ENCODE measurements at regions not wholly inside any gene's neighbourhood (a gene's known extent, or its start where the extent isn't known, plus 50 kb on each side); places are given as distances from the start of the nearest gene placed in this dataset.

DNA sequence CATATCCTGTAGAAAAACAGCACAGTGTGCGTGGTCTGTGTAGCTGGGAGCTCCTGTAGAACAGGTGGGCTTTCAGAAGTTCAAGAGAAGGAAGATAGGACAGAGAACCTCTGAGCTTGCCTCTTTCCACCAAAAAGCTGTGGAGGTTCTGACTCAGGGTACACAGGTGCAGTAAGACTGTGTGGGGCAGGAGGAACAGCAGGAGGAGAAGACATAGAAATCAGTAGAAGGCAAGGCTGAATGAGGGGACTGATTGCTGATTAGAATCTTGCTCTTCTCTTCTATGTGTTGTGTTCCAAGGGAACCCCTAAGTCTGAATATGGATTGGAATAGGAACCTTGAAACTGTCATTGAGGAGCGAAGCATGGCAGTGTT, 122.7 kb downstream of the AKAP11 start:
- H4K8ac ChIP-seq (ENCODE audit: extremely low read depth, insufficient read depth, low read length): no peak overlapping the region
- H3K56ac ChIP-seq (replicated peaks; ENCODE audit: insufficient read length, low read depth, low read length): no peak overlapping the region
- ChIA-PET CTCF (ENCODE audit: partially characterized antibody) (no interaction called here), POLR2A (ENCODE audit: partially characterized antibody) (no interaction called here)
- no peaks in the 10 kb centered on the region for H3K9me3 ChIP-seq (ENCODE audit: insufficient read depth in 2 of 2, low read depth in 1 of 2, low read length in 1 of 2)
- no peak for TF ChIP-seq HDAC6 (IDR thresholded peaks at IDR 0.05; ENCODE audit: low read depth, low read length)
- TF ChIP-seq KDM1A (IDR thresholded peaks at IDR 0.05; ENCODE audit: borderline replicate concordance, low read length): no peak
- TF ChIP-seq RXRA (IDR thresholded peaks at IDR 0.05; ENCODE audit: insufficient read depth, low read depth, low read length): no peak
- no peak overlapping the region for H2AK5ac ChIP-seq (ENCODE audit: low read depth, low read length)
- no peaks in the 10 kb centered on the region for H4K20me1 ChIP-seq (replicated peaks in 1 of 2; ENCODE audit: control insufficient read depth in 1 of 2, insufficient read depth in 2 of 2, low read length in 2 of 2)
- H3K14ac ChIP-seq (ENCODE audit: insufficient read length): no peak overlapping the region
- H4K5ac ChIP-seq (ENCODE audit: insufficient read length, low read depth, low read length): no peak overlapping the region
- H3K9ac ChIP-seq (replicated peaks in 1 of 4; ENCODE audit: extremely low read depth in 1 of 4, low read depth in 3 of 4, low read length in 3 of 4): no peak overlapping the region
- 96% methylated on average over 2 of the region's 2 CpGs; no CpG with 5 or more reads in 1 of the 2 experiments for WGBS, 2 experiments (ENCODE audit: extremely low coverage in 1 of 2, insufficient coverage in 1 of 2, insufficient read length in 1 of 2, insufficient replicate concordance in 2 of 2, low coverage in 1 of 2, low lambda C conversion rate in 2 of 2, missing lambda C conversion rate in 1 of 2)
- H3K79me1 ChIP-seq (ENCODE audit: low read depth, low read length): no peaks in the 10 kb centered on the region
- no peak overlapping the region for H3K4ac ChIP-seq (replicated peaks; ENCODE audit: insufficient read length, low read depth, low read length)
- H2BK15ac ChIP-seq (ENCODE audit: low read length): no peak overlapping the region
- no peak overlapping the region; the same call in 1 of the 2 replicates for H2BK20ac ChIP-seq (ENCODE audit: low read length)
- no peaks in the 10 kb centered on the region for H3K27me3 ChIP-seq (replicated peaks in 1 of 4; ENCODE audit: control insufficient read depth in 3 of 4, extremely low read depth in 1 of 4, insufficient read depth in 3 of 4, low read length in 3 of 4)
- H3K4me3 ChIP-seq (ENCODE audit: extremely low read depth in 1 of 4, insufficient read depth in 2 of 4, low read depth in 3 of 4, low read length in 4 of 4): no peak overlapping the region
- no peak for FAIRE-seq
- no peak overlapping the region for H2BK5ac ChIP-seq (ENCODE audit: low read depth, low read length)
- no peak overlapping the region for H3K18ac ChIP-seq (ENCODE audit: extremely low read depth, low read length)
- H2BK120ac ChIP-seq (replicated peaks; ENCODE audit: low read depth, low read length): no peak overlapping the region
- H4K91ac ChIP-seq (replicated peaks; ENCODE audit: insufficient read length, low read length): no peak overlapping the region
- no peaks in the 10 kb centered on the region for H3K36me3 ChIP-seq (ENCODE audit: control insufficient read depth in 2 of 4, insufficient read depth in 4 of 4, low read length in 3 of 4)
- H3K27ac ChIP-seq (ENCODE audit: low read depth, low read length): no peak overlapping the region
- no peak overlapping the region for H3K4me2 ChIP-seq (ENCODE audit: insufficient read depth in 1 of 2, low read depth in 2 of 2, low read length in 2 of 2)
- DNase-seq (ENCODE audit: low read depth in 1 of 2, low spot score in 2 of 2): no peak
- no peaks in the 10 kb centered on the region for H3K4me1 ChIP-seq (replicated peaks in 1 of 4; ENCODE audit: control insufficient read depth in 3 of 4, insufficient read depth in 4 of 4, low read length in 3 of 4)
- H2AFZ ChIP-seq (ENCODE audit: low read length): no peak overlapping the region
- H3K23me2 ChIP-seq (ENCODE audit: low read depth, low read length): no peaks in the 10 kb centered on the region
- no peak overlapping the region for H2BK12ac ChIP-seq (ENCODE audit: low read depth, low read length)
- no peaks in the 10 kb centered on the region for H3K79me2 ChIP-seq (ENCODE audit: control insufficient read depth in 1 of 2, insufficient read depth in 2 of 2, low read length in 2 of 2)
- no peak overlapping the region for H3K23ac ChIP-seq (ENCODE audit: insufficient read length)

Data from H1 (cell line).